Prostate gland (tissue), 2 donors: ENCODE measurements at regions not wholly inside any gene's neighbourhood (a gene's known extent, or its start where the extent isn't known, plus 50 kb on each side); places are given as distances from the start of the nearest gene placed in this dataset.

Experiments
- DNase-seq: peaks from one replicate; pipeline ENCODE4 v3.0.0-alpha.2; 2019; ENCODE audit warnings: low spot score
- H3K27ac ChIP-seq, 2 donors: fragments of 200-600 bp; sonication (generic); 2 replicates each; pipeline ENCODE4 v1.5.1; 2017 to 2019
- H3K27me3 ChIP-seq: fragments of 200-600 bp; sonication (generic); replicated peaks from 2 replicates; pipeline ENCODE4 v1.5.1; 2019; ENCODE audit not compliant: insufficient read depth
- H3K36me3 ChIP-seq, 2 donors: fragments of 200-600 bp; sonication (generic); 1 replicate in 1 of 2; 2 replicates in 1 of 2; pipeline versions ENCODE4 v1.5.1 to v1.8.1; 2017 to 2019
- H3K4me1 ChIP-seq: fragments of 200-600 bp; sonication (generic); replicated peaks from 2 replicates; pipeline ENCODE4 v1.5.1; 2019
- H3K4me3 ChIP-seq, 2 donors: fragments of 200-600 bp; sonication (generic); 2 replicates each; pipeline ENCODE4 v1.5.1; 2017 to 2019
- H3K9me3 ChIP-seq: fragments of 200-600 bp; sonication (generic); 2 replicates; pipeline ENCODE4 v1.5.1; 2017
- POLR2A ChIP-seq: fragments of 450-650 bp; IDR thresholded peaks from one replicate; pipeline ENCODE4 v1.6.1; 2016; ENCODE audit warnings: antibody characterized with exemption, mild to moderate bottlenecking
- POLR2AphosphoS5 ChIP-seq: sonication (generic); formaldehyde crosslinking; IDR thresholded peaks from one replicate; pipeline ENCODE4 v1.6.1; 2017; ENCODE audit warnings: antibody characterized with exemption
- WGBS: methylation state at CpG from one replicate; pipeline ENCODE4 v1.1.5; 2018; 5-methylcytosine and 5-hydroxymethylcytosine counted together
- intact Hi-C: fragments of 100-400 bp; cut with DNase I; formaldehyde crosslinking; loops from one replicate; pipeline ENCODE4 v1.14.2; 2022
- TF ChIP-seq, protein P1 (sequence below), 4 experiments: fragments of 200-600 bp in 2 of 4; fragments of 450-650 bp in 2 of 4; sonication (generic) in 2 of 4; IDR thresholded peaks; 1 replicate in 3 of 4; 2 replicates in 1 of 4; pipeline ENCODE4 v1.5.1; 2016 to 2019; ENCODE audit warnings: antibody characterized with exemption in 4 of 4, mild to moderate bottlenecking in 2 of 4, moderate library complexity in 2 of 4

DNA sequence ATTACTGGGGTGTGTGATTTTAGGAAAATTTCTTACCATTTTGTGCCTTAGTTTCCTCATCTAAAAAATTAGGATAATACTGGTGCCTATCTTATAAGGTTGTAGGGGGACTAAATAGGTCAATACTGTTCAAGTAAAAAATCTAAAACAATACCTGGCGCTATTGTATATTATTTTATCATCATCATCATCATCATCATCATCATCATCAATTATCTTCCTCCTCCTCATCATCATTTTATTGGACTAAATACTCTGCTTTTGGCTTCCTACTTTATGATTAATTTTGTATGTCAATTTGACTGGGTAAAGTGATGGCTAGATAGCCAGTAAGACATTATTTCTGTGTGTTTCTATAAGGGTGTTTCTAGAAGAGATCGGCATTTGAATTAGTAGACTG, 435.5 kb downstream of the DHX35 start:
- Histone ChIP-seq H3K9me3 (no peaks in the 10 kb centered on the region), H3K27me3 (no peaks in the 10 kb centered on the region), H3K4me1 (no peaks in the 10 kb centered on the region), H3K27ac (no peak overlapping the region), H3K36me3 (no peaks in the 10 kb centered on the region), H3K4me3 (no peak overlapping the region)
- no peak for DNase-seq
- intact Hi-C loops, result no loop called here
- 98% methylated on average over 2 of the region's 2 CpGs for WGBS
- TF ChIP-seq POLR2AphosphoS5 (no peak), POLR2A (no peak)
- TF ChIP-seq, protein P1, sequence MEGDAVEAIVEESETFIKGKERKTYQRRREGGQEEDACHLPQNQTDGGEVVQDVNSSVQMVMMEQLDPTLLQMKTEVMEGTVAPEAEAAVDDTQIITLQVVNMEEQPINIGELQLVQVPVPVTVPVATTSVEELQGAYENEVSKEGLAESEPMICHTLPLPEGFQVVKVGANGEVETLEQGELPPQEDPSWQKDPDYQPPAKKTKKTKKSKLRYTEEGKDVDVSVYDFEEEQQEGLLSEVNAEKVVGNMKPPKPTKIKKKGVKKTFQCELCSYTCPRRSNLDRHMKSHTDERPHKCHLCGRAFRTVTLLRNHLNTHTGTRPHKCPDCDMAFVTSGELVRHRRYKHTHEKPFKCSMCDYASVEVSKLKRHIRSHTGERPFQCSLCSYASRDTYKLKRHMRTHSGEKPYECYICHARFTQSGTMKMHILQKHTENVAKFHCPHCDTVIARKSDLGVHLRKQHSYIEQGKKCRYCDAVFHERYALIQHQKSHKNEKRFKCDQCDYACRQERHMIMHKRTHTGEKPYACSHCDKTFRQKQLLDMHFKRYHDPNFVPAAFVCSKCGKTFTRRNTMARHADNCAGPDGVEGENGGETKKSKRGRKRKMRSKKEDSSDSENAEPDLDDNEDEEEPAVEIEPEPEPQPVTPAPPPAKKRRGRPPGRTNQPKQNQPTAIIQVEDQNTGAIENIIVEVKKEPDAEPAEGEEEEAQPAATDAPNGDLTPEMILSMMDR (IDR thresholded peaks at IDR 0.05), result no peak

DNA sequence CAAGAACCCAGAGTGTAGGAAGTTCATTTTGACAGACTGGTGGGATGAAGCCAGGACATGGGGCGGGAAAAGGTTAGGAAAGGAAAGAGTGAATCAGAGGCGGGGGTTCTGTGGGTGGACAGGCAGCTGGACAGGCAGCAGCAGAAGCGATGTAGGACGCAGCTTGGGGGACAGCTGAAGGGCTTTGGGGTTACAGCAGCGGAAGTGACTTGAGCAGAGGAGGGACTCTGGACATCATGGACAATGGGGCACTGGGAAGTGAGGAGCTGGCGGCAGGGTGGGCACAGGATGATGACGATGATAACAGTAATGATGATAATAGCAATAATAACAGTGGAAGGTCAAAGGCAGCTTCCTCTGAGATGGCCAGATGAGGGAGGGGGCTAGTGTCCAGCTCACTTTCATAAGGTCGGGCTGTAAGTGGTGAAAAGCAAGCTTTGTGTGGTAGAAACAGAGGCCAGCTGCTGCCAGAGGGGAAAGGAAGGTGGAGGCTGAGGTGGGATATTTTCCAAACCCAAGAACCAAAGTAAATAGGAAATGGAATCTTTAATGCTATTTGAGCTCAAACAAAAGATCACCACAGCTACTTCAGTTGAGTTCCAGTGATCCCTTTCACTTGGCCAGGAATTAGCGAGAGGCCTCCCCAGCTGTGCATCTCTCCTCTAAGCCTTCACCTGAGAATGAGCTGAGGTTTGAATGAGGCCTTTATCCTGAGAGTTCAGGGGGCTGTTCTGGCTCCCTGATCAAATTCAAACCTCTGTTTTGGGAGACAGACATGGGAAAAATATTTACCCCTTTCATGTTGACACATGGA, 433.5 kb downstream of the DHX35 start:
- no peak overlapping the region for H3K4me3 ChIP-seq
- H3K27me3 ChIP-seq, result no peaks in the 10 kb centered on the region
- no peaks in the 10 kb centered on the region for H3K9me3 ChIP-seq
- no peak for DNase-seq
- no peak overlapping the region for H3K27ac ChIP-seq
- no peaks in the 10 kb centered on the region for H3K4me1 ChIP-seq
- TF ChIP-seq POLR2A, result no peak
- TF ChIP-seq, protein P1 (IDR thresholded peaks at IDR 0.05), result no peak
- TF ChIP-seq POLR2AphosphoS5, result no peak
- intact Hi-C loops, result no loop called here
- no peaks in the 10 kb centered on the region for H3K36me3 ChIP-seq
- WGBS, result 77% methylated on average over 9 of the region's 9 CpGs

DNA sequence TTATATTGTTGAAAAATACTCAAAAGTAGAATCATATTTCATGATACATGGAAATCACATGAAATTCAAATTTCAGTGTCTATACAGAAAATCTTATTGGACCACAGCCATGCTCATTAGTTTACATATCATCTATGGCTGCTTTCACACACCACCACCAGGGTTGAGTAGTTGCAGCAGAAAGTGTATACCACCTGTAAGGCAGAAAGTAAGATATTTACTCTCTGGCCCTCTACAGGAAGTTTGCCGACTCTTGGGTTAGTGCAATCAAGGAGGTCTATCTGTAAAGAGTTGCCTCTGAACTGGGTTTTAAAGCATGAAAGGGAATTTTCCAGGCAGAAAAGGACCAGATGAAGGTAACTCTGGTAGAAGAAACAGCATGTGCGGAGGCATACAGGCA, 432.3 kb downstream of the DHX35 start:
- 84% methylated on average over 2 of the region's 2 CpGs for WGBS
- intact Hi-C loops, result no loop called here
- Histone ChIP-seq H3K27ac (no peak overlapping the region), H3K9me3 (no peaks in the 10 kb centered on the region), H3K36me3 (no peaks in the 10 kb centered on the region), H3K4me3 (no peak overlapping the region), H3K4me1 (no peaks in the 10 kb centered on the region), H3K27me3 (no peaks in the 10 kb centered on the region)
- DNase-seq, result no peak
- TF ChIP-seq POLR2AphosphoS5 (no peak), POLR2A (no peak)
- TF ChIP-seq, protein P1 (IDR thresholded peaks at IDR 0.05), result no peak

DNA sequence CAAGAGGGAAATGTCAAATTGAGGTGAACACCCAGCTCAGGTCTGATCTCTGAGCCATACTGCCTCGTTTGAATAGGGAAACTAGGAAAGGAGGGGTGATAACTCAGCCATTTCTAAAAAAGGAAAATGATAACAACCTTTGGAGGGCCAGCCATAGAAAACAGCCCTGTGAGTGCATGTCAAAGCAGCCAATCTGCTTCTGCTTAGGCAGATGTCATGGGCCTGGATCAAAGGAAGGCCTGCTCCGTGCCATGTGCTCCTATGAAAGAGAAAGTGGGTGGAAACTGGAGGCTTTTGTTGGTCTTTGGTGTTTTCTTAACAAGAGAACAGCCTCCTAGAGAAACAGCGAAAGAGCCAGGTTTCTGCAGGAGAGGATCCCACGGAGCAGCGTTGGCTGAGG, 428.0 kb downstream of the DHX35 start:
- Histone ChIP-seq H3K36me3 (no peaks in the 10 kb centered on the region), H3K9me3 (no peaks in the 10 kb centered on the region), H3K27ac (no peak overlapping the region), H3K27me3 (no peaks in the 10 kb centered on the region), H3K4me1 (no peaks in the 10 kb centered on the region), H3K4me3 (no peak overlapping the region)
- no peak for DNase-seq
- intact Hi-C loops, result no loop called here
- TF ChIP-seq POLR2AphosphoS5 (no peak), POLR2A (no peak)
- TF ChIP-seq, protein P1 (IDR thresholded peaks at IDR 0.05), result no peak
- 78% methylated on average over 5 of the region's 5 CpGs for WGBS

GRCh38 chr20:39381595-39381994, 419.5 kb downstream of the DHX35 start:
- intact Hi-C loops, result no loop called here
- H3K27ac ChIP-seq, result no peak overlapping the region
- no peaks in the 10 kb centered on the region for H3K27me3 ChIP-seq
- no peaks in the 10 kb centered on the region for H3K36me3 ChIP-seq
- no peaks in the 10 kb centered on the region for H3K9me3 ChIP-seq
- TF ChIP-seq POLR2AphosphoS5 (no peak), POLR2A (no peak)
- TF ChIP-seq, protein P1 (IDR thresholded peaks at IDR 0.05), result no peak
- no peak overlapping the region for H3K4me3 ChIP-seq
- 55% methylated on average over 4 of the region's 4 CpGs for WGBS
- no peak for DNase-seq
- no peaks in the 10 kb centered on the region for H3K4me1 ChIP-seq
